ENCODE measurements at regions not wholly inside any gene's neighbourhood (a gene's known extent, or its start where the extent isn't known, plus 50 kb on each side); places are given as distances from the start of the nearest gene placed in this dataset.

DNA sequence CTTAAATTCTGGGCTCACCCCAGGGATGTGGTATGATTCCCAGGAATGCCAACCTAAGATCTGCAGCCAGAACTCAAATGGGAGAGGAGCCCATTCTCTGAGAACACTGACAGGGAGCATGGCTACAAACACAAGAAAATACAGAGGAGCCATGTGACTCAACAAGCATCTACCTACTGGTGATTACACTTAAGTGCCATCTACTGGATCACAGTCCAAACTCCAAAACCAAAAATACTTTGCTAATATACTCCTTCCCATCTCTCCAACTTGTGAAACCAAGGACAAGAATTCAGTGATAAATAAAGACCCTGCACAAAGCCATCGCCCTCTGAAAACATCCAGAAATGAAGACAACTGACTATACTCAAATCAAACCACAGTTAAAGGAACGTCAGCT is 116.9 kb downstream of the NR4A2 start:
- no peak for TF ChIP-seq ZFX (IDR thresholded peaks at IDR 0.05)
- TF ChIP-seq, protein P1, sequence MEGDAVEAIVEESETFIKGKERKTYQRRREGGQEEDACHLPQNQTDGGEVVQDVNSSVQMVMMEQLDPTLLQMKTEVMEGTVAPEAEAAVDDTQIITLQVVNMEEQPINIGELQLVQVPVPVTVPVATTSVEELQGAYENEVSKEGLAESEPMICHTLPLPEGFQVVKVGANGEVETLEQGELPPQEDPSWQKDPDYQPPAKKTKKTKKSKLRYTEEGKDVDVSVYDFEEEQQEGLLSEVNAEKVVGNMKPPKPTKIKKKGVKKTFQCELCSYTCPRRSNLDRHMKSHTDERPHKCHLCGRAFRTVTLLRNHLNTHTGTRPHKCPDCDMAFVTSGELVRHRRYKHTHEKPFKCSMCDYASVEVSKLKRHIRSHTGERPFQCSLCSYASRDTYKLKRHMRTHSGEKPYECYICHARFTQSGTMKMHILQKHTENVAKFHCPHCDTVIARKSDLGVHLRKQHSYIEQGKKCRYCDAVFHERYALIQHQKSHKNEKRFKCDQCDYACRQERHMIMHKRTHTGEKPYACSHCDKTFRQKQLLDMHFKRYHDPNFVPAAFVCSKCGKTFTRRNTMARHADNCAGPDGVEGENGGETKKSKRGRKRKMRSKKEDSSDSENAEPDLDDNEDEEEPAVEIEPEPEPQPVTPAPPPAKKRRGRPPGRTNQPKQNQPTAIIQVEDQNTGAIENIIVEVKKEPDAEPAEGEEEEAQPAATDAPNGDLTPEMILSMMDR (conservative IDR thresholded peaks at IDR 0.05), result no peak
- no peak overlapping the region for H3K27ac ChIP-seq

DNA sequence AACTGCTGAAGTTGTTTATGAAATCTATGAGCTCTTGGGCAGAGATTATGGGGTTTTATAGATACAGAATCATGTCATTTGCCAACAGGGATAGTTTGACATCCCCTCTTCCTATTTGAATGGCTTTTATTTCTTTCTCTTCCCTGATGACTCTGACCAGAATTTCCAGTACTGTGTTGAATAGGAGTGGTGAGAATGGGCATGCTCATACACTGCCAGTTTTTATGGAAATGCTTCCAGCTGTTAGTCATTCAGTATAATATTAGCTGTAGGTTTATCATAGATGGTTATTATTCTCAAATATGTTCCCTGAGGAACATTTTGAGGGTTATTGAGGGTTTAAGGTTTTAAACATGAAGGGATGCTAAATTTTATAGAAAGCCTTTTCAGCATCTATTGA is 121.2 kb downstream of the NR4A2 start:
- TF ChIP-seq ZFX (IDR thresholded peaks at IDR 0.05), result no peak
- TF ChIP-seq, protein P1 (conservative IDR thresholded peaks at IDR 0.05), result no peak
- H3K27ac ChIP-seq, result no peak overlapping the region

DNA sequence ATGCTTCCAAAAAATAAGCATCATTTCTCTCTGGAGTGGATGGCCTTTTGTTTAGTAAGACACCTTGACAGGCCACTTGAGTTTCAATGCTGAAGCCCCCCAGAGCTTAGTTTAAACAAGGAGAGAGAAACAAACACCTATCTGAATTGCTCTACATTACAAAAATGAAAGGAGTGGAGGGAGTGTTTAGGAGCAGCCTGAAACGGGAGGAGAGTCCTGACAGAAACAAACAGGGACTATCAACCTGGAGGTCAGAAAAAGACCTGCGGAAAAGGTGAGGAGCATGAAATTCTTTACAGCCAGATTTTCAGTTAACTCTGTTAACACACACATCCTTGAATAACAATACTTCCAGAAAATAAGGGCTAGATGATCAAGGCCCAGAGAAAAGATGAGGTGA is 126.2 kb downstream of the NR4A2 start:
- no peak for TF ChIP-seq ZFX (IDR thresholded peaks at IDR 0.05)
- TF ChIP-seq, protein P1 (conservative IDR thresholded peaks at IDR 0.05), result no peak
- H3K27ac ChIP-seq, result no peak overlapping the region

DNA sequence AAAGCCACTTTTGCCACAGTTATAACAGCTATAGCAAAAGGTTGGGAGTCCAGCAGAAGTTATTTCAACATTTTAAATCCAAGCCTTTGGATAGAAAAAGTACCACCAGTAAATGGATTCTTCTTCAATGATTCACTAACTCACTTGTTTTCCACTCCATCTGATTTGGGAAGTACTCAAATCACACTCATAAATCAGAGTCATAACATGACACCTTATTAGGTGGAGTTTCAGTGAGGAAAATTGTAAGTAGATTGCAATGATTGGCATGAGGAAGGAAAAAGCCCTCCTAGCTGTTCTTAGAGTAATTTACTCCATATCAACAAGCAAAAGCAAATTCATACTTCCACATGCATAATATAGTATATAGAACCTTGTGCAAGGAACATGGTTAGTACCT is 132.9 kb downstream of the NR4A2 start:
- H3K27ac ChIP-seq, result no peak overlapping the region
- TF ChIP-seq ZFX (IDR thresholded peaks at IDR 0.05), result no peak
- TF ChIP-seq, protein P1 (conservative IDR thresholded peaks at IDR 0.05), result no peak

DNA sequence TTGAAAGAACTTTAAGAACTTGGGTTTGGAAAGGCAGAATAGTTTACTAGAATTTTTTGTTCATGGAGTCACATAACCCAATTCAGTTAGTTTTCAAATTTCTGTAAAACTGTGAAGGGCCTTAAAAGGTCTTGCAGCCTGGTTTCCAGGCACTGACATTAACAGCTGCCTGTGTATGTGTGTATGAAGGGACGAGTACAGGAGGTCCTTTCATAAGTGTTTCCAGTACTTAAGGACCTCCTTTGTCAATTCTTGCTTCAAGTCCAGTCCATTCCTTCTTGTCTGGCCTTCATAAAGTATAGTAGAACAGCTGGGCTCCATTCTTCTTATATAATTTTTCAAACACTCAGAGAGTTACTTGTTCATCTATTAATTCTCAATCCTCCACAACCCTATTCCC is 136.5 kb downstream of the NR4A2 start:
- no peak overlapping the region for H3K27ac ChIP-seq
- TF ChIP-seq ZFX (IDR thresholded peaks at IDR 0.05), result no peak
- TF ChIP-seq, protein P1 (conservative IDR thresholded peaks at IDR 0.05), result no peak

DNA sequence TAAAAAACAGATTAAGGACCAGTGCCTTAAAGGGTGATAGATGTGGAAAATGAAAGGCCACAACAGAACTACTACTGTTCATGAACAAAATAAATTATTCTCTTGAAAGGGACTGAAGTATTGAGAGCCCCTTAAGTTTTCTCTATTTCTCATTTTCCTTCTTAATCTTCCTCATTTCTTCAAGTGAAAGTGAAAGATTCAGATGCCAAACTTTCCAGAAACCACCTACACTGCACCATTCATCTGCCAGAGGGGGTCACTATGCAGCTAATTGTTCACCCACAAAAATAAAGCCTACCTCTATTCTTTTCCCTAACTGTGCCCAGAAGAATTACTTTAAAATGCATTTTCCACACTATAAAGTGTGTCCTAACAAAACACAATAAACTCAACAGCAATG is 140.1 kb downstream of the NR4A2 start:
- no peak overlapping the region for H3K27ac ChIP-seq
- TF ChIP-seq, protein P1 (conservative IDR thresholded peaks at IDR 0.05), result no peak
- TF ChIP-seq ZFX (IDR thresholded peaks at IDR 0.05), result no peak

DNA sequence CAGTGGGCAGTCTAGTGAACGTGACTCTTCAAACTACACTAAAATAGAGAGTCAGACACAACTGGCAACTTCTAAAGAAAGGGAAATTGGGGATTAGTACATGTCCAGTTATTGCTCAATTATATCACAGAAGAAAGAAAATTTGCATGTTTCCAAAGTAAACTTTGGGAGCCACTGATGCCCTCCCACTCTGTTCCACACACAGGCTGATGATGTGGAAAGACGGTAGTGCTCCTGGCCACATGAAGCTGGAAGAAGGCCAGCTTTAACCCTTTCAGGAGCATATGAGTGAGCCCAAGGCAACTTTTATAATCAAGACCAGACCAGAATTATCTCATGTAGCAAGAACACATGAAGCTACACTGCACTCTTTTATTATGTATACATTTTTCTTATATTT is 141.0 kb downstream of the NR4A2 start:
- H3K27ac ChIP-seq, result no peak overlapping the region

More for the DNA sequence above, 141.0 kb downstream of the NR4A2 start:
- TF ChIP-seq, protein P1 (conservative IDR thresholded peaks at IDR 0.05), result no peak
- no peak for TF ChIP-seq ZFX (IDR thresholded peaks at IDR 0.05)

All from C4-2B (cell line).